H1 (cell line): ENCODE measurements at regions not wholly inside any gene's neighbourhood (a gene's known extent, or its start where the extent isn't known, plus 50 kb on each side); places are given as distances from the start of the nearest gene placed in this dataset.

Experiments
- CTCF ChIA-PET: fragments of 300-600 bp; sonication (Branson Sonifier 250); formaldehyde crosslinking; loops from one replicate; lab custom pipeline; 2021; ENCODE audit not compliant: partially characterized antibody; lab: Charles Lee
- POLR2A ChIA-PET: fragments of 300-600 bp; sonication (Branson Sonifier 250); formaldehyde crosslinking; loops from one replicate; lab custom pipeline; 2021; ENCODE audit warnings: inconsistent platforms; ENCODE audit not compliant: partially characterized antibody; lab: Charles Lee
- DNase-seq, 2 experiments: peaks; one replicate each; pipeline versions ENCODE4 v3.0.0 to v3.0.0-alpha.2; 2010 to 2022; ENCODE audit warnings: low spot score in 2 of 2, low read depth in 1 of 2, mixed read lengths in 1 of 2
- FAIRE-seq: peaks from 2 replicates; lab custom pipeline; 2011; peaks lifted over from hg19 to GRCh38; lab: Jason Lieb, UNC
- H2AFZ ChIP-seq: 2 replicates; pipeline ENCODE4 v1.8.1; 2012; ENCODE audit warnings: low read length, inconsistent platforms
- H2AK5ac ChIP-seq: 2 replicates; pipeline ENCODE4 v1.6.1; 2013; ENCODE audit warnings: low read depth, low read length
- H2BK120ac ChIP-seq: replicated peaks from 2 replicates; pipeline ENCODE3; 2013; ENCODE audit warnings: low read depth, low read length, inconsistent platforms
- H2BK12ac ChIP-seq: 2 replicates; pipeline ENCODE4 v1.6.1; 2013; ENCODE audit warnings: low read depth, low read length
- H2BK15ac ChIP-seq: 2 replicates; pipeline ENCODE4 v1.6.1; 2013; ENCODE audit warnings: low read length
- H2BK20ac ChIP-seq: 2 replicates; pipeline ENCODE4 v1.6.1; 2013; ENCODE audit warnings: low read length
- H2BK5ac ChIP-seq: 2 replicates; pipeline ENCODE4 v1.6.1; 2013; ENCODE audit warnings: low read depth, low read length
- H3K14ac ChIP-seq: 2 replicates; pipeline ENCODE4 v1.6.1; 2013; ENCODE audit warnings: inconsistent platforms; ENCODE audit not compliant: insufficient read length
- H3K18ac ChIP-seq: 2 replicates; pipeline ENCODE4 v1.6.1; 2013; ENCODE audit warnings: low read length; ENCODE audit errors: extremely low read depth
- H3K23ac ChIP-seq: 2 replicates; pipeline ENCODE4 v1.6.1; 2013; ENCODE audit warnings: inconsistent platforms; ENCODE audit not compliant: insufficient read length
- H3K23me2 ChIP-seq: 2 replicates; pipeline ENCODE4 v1.6.1; 2013; ENCODE audit warnings: low read depth, low read length
- H3K27ac ChIP-seq: 2 replicates; pipeline ENCODE4 v1.6.1; 2011; ENCODE audit warnings: low read depth, low read length, inconsistent platforms
- H3K27me3 ChIP-seq, 4 experiments: replicated peaks in 1 of 4; 1 replicate in 1 of 4; 2 replicates in 3 of 4; pipeline versions ENCODE4 v1.6.1 to v1.8.1; 2011 to 2013; ENCODE audit warnings: low read length in 3 of 4, mild to moderate bottlenecking in 3 of 4, inconsistent platforms in 2 of 4, mixed read lengths in 2 of 4, moderate library complexity in 1 of 4; ENCODE audit not compliant: control insufficient read depth in 3 of 4, insufficient read depth in 3 of 4; ENCODE audit errors: extremely low read depth in 1 of 4
- H3K36me3 ChIP-seq, 4 experiments: 2 replicates each; pipeline versions ENCODE4 v1.6.1 to v1.8.1; 2011 to 2013; ENCODE audit warnings: mild to moderate bottlenecking in 4 of 4, low read length in 3 of 4, moderate library complexity in 2 of 4, control low read depth in 1 of 4, inconsistent platforms in 1 of 4; ENCODE audit not compliant: insufficient read depth in 4 of 4, control insufficient read depth in 2 of 4
- H3K4ac ChIP-seq: replicated peaks from 2 replicates; pipeline ENCODE3; 2013; ENCODE audit warnings: low read length, low read depth, mixed read lengths, inconsistent platforms; ENCODE audit not compliant: insufficient read length
- H3K4me1 ChIP-seq, 4 experiments: replicated peaks in 1 of 4; 1 replicate in 1 of 4; 2 replicates in 3 of 4; pipeline versions ENCODE4 v1.6.1 to v1.8.1; 2011 to 2013; ENCODE audit warnings: low read length in 3 of 4, inconsistent platforms in 2 of 4, mixed read lengths in 1 of 4; ENCODE audit not compliant: insufficient read depth in 4 of 4, control insufficient read depth in 3 of 4
- H3K4me2 ChIP-seq, 2 experiments: 2 replicates each; pipeline versions ENCODE4 v1.6.1 to v1.8.1; 2011 to 2013; ENCODE audit warnings: low read depth in 2 of 2, low read length in 2 of 2, control low read depth in 1 of 2, inconsistent platforms in 1 of 2, mild to moderate bottlenecking in 1 of 2; ENCODE audit not compliant: insufficient read depth in 1 of 2
- H3K4me3 ChIP-seq, 4 experiments: fragments of 200-600, 300-600 bp in 1 of 4; sonication (generic), shearing (Covaris generic), sonication (Bioruptor Twin) in 1 of 4; 2 replicates each; pipeline versions ENCODE4 v1.5.1 to v1.8.1; 2011 to 2016; ENCODE audit warnings: low read length in 4 of 4, low read depth in 3 of 4, control low read depth in 2 of 4, inconsistent platforms in 2 of 4, mild to moderate bottlenecking in 2 of 4, mixed read lengths in 1 of 4, moderate library complexity in 1 of 4; ENCODE audit not compliant: insufficient read depth in 2 of 4; ENCODE audit errors: extremely low read depth in 1 of 4
- H3K56ac ChIP-seq: replicated peaks from 2 replicates; pipeline ENCODE3; 2013; ENCODE audit warnings: low read depth, mild to moderate bottlenecking, mixed read lengths, low read length, inconsistent platforms; ENCODE audit not compliant: insufficient read length
- H3K79me1 ChIP-seq: 2 replicates; pipeline ENCODE4 v1.6.1; 2013; ENCODE audit warnings: low read depth, low read length, control low read depth
- H3K79me2 ChIP-seq, 2 experiments: 2 replicates each; pipeline versions ENCODE4 v1.6.1 to v1.8.1; 2012 to 2013; ENCODE audit warnings: low read length in 2 of 2, mild to moderate bottlenecking in 2 of 2, inconsistent platforms in 1 of 2; ENCODE audit not compliant: insufficient read depth in 2 of 2, control insufficient read depth in 1 of 2
- H3K9ac ChIP-seq, 4 experiments: replicated peaks in 1 of 4; 1 replicate in 1 of 4; 2 replicates in 3 of 4; pipeline versions ENCODE4 v1.6.1 to v1.8.1; 2011 to 2013; ENCODE audit warnings: low read depth in 3 of 4, low read length in 3 of 4, control low read depth in 2 of 4, mild to moderate bottlenecking in 2 of 4, moderate library complexity in 2 of 4, inconsistent platforms in 1 of 4; ENCODE audit errors: extremely low read depth in 1 of 4
- H3K9me3 ChIP-seq, 2 experiments: 2 replicates each; pipeline versions ENCODE4 v1.6.1 to v1.8.1; 2012 to 2013; ENCODE audit warnings: mild to moderate bottlenecking in 2 of 2, moderate library complexity in 2 of 2, control low read depth in 1 of 2, inconsistent platforms in 1 of 2, low read depth in 1 of 2, low read length in 1 of 2, mixed read lengths in 1 of 2; ENCODE audit not compliant: insufficient read depth in 2 of 2
- H4K20me1 ChIP-seq, 2 experiments: replicated peaks in 1 of 2; 2 replicates each; pipeline versions ENCODE3 to v1.8.1; 2011 to 2013; ENCODE audit warnings: inconsistent platforms in 2 of 2, low read length in 2 of 2, mild to moderate bottlenecking in 1 of 2; ENCODE audit not compliant: insufficient read depth in 2 of 2, control insufficient read depth in 1 of 2
- H4K5ac ChIP-seq: 2 replicates; pipeline ENCODE4 v1.6.1; 2013; ENCODE audit warnings: low read length, low read depth, mixed read lengths, inconsistent platforms; ENCODE audit not compliant: insufficient read length
- H4K8ac ChIP-seq: 2 replicates; pipeline ENCODE4 v1.8.0; 2013; ENCODE audit warnings: mild to moderate bottlenecking, moderate library complexity, low read length, inconsistent platforms; ENCODE audit not compliant: insufficient read depth; ENCODE audit errors: extremely low read depth
- H4K91ac ChIP-seq: replicated peaks from 2 replicates; pipeline ENCODE3; 2013; ENCODE audit warnings: low read length, mixed read lengths, inconsistent platforms; ENCODE audit not compliant: insufficient read length
- MAX ChIP-seq: IDR thresholded peaks from 2 replicates; pipeline ENCODE4 v1.6.1; 2012; ENCODE audit warnings: inconsistent platforms
- POLR2AphosphoS5 ChIP-seq: IDR thresholded peaks from 2 replicates; pipeline ENCODE4 v1.6.1; 2011; ENCODE audit warnings: low read depth, low read length
- RFX5 ChIP-seq: IDR thresholded peaks from 2 replicates; pipeline ENCODE4 v1.6.1; 2011; ENCODE audit warnings: low read depth, low read length, improper control_type of control experiment, borderline replicate concordance
- SIX5 ChIP-seq: IDR thresholded peaks from 2 replicates; pipeline ENCODE4 v1.6.1; 2011; ENCODE audit warnings: mild to moderate bottlenecking, low read depth, low read length
- WGBS, 2 experiments: shearing (Covaris generic) in 1 of 2; methylation state at CpG; one replicate each; pipeline versions ENCODE4 v1.1.6 to v1.1.7; 2013 to 2015; ENCODE audit warnings: low lambda C conversion rate in 2 of 2, mixed read lengths in 2 of 2, inconsistent platforms in 1 of 2, low coverage in 1 of 2, missing lambda C conversion rate in 1 of 2; ENCODE audit not compliant: insufficient replicate concordance in 2 of 2, insufficient coverage in 1 of 2, insufficient read length in 1 of 2; ENCODE audit errors: extremely low coverage in 1 of 2, missing lambda C conversion rate in 1 of 2; 5-methylcytosine and 5-hydroxymethylcytosine counted together

GRCh38 chr2:226467221-226467620, 332.4 kb downstream of the IRS1 start:
- Histone ChIP-seq H3K9me3 (no peaks in the 10 kb centered on the region), H3K79me1 (no peaks in the 10 kb centered on the region), H2BK20ac (no peak overlapping the region), H4K8ac (no peak overlapping the region), H3K36me3 (no peaks in the 10 kb centered on the region), H3K4me2 (no peak overlapping the region), H3K23me2 (no peaks in the 10 kb centered on the region), H4K91ac (no peak overlapping the region), H3K79me2 (no peaks in the 10 kb centered on the region), H3K4me1 (no peaks in the 10 kb centered on the region), H4K20me1 (no peaks in the 10 kb centered on the region), H4K5ac (no peak overlapping the region), H2BK12ac (no peak overlapping the region), H2BK5ac (no peak overlapping the region), H2BK120ac (no peak overlapping the region), H3K56ac (no peak overlapping the region), H3K9ac (no peak overlapping the region), H3K27ac (no peak overlapping the region), H3K4me3 (no peak overlapping the region), H2AK5ac (no peak overlapping the region), H3K27me3 (no peaks in the 10 kb centered on the region), H2AFZ (no peak overlapping the region), H3K18ac (no peak overlapping the region), H3K4ac (no peak overlapping the region), H3K14ac (no peak overlapping the region), H2BK15ac (no peak overlapping the region), H3K23ac (no peak overlapping the region)
- ChIA-PET CTCF (no interaction called here), POLR2A (no interaction called here)
- no peak for FAIRE-seq
- DNase-seq: no peak
- 89% methylated on average over 6 of the region's 6 CpGs; no CpG with 5 or more reads in 1 of the 2 experiments for WGBS, 2 experiments
- no peak for TF ChIP-seq POLR2AphosphoS5
- TF ChIP-seq MAX: no peak
- TF ChIP-seq SIX5: no peak
- no peak for TF ChIP-seq RFX5
